ENCODE measurements at regions not wholly inside any gene's neighbourhood (a gene's known extent, or its start where the extent isn't known, plus 50 kb on each side); places are given as distances from the start of the nearest gene placed in this dataset.
"Not testable (repeated sequence)": the region's sequence is repeated elsewhere in the genome, so short reads cannot be mapped to it uniquely, and the experiment has no call there.

- DNase-seq (ENCODE audit: low spot score) = not testable (repeated sequence)
Measured at GRCh38 chr9:64130325-64130724, 1154.7 kb downstream of the FOXD4L5 start.

GRCh38 chr9:64128572-64128971 lies 1156.4 kb downstream of the FOXD4L5 start:
- DNase-seq (ENCODE audit: low spot score) = no peak

GRCh38 chr9:64121602-64122001 lies 1163.4 kb downstream of the FOXD4L5 start:
- not testable (repeated sequence) for DNase-seq (ENCODE audit: low spot score)

GRCh38 chr9:64117329-64117728 lies 1167.7 kb downstream of the FOXD4L5 start:
- DNase-seq (ENCODE audit: low spot score) = not testable (repeated sequence)

GRCh38 chr9:64107867-64108266 lies 1177.1 kb downstream of the FOXD4L5 start:
- not testable (repeated sequence) for DNase-seq (ENCODE audit: low spot score)

GRCh38 chr9:64107211-64107610 lies 1177.8 kb downstream of the FOXD4L5 start:
- DNase-seq (ENCODE audit: low spot score) = not testable (repeated sequence)

- peak; percentile 4 for DNase-seq (ENCODE audit: low spot score)
Measured at GRCh38 chr9:64105193-64105592, 1179.8 kb downstream of the FOXD4L5 start.

- not testable (repeated sequence) for DNase-seq (ENCODE audit: low spot score)
Measured at GRCh38 chr9:64101504-64101903, 1183.5 kb downstream of the FOXD4L5 start.

- DNase-seq (ENCODE audit: low spot score) = not testable (repeated sequence)
Measured at GRCh38 chr9:64100571-64101155, 1184.3 kb downstream of the FOXD4L5 start.

- DNase-seq (ENCODE audit: low spot score) = not testable (repeated sequence)
Measured at GRCh38 chr9:64085998-64086397, 1199.0 kb downstream of the FOXD4L5 start.

GRCh38 chr9:64071358-64072253 lies 1213.4 kb downstream of the FOXD4L5 start:
- DNase-seq (ENCODE audit: low spot score) = not testable (repeated sequence)

GRCh38 chr9:64070611-64071357 lies 1214.2 kb downstream of the FOXD4L5 start:
- not testable (repeated sequence) for DNase-seq (ENCODE audit: low spot score)

GRCh38 chr9:64070083-64070482 lies 1214.9 kb downstream of the FOXD4L5 start:
- DNase-seq (ENCODE audit: low spot score) = not testable (repeated sequence)

- no peak for DNase-seq (ENCODE audit: low spot score)
Measured at GRCh38 chr9:64066736-64067368, 1218.2 kb downstream of the FOXD4L5 start.

GRCh38 chr9:64061013-64061627 lies 1223.9 kb downstream of the FOXD4L5 start:
- DNase-seq (ENCODE audit: low spot score) = no peak

GRCh38 chr9:64058070-64058469 lies 1226.9 kb downstream of the FOXD4L5 start:
- DNase-seq (ENCODE audit: low spot score) = not testable (repeated sequence)

GRCh38 chr9:64057553-64057952 lies 1227.5 kb downstream of the FOXD4L5 start:
- no peak for DNase-seq (ENCODE audit: low spot score)

- DNase-seq (ENCODE audit: low spot score) = not testable (repeated sequence)
Measured at GRCh38 chr9:64028925-64029324, 1256.1 kb downstream of the FOXD4L5 start.

GRCh38 chr9:64020696-64021491 lies 1264.1 kb downstream of the FOXD4L5 start:
- DNase-seq (ENCODE audit: low spot score) = not testable (repeated sequence)

GRCh38 chr9:64017666-64018065 lies 1267.3 kb downstream of the FOXD4L5 start:
- not testable (repeated sequence) for DNase-seq (ENCODE audit: low spot score)

Measured in COLO829 (cell line).